G401.6 (cell line): ENCODE measurements at regions not wholly inside any gene's neighbourhood (a gene's known extent, or its start where the extent isn't known, plus 50 kb on each side); places are given as distances from the start of the nearest gene placed in this dataset.

ENCODE experiments used
- FAIRE-seq: peaks from 2 replicates; lab custom pipeline; 2012; peaks lifted over from hg19 to GRCh38; lab: Jason Lieb, UNC

DNA sequence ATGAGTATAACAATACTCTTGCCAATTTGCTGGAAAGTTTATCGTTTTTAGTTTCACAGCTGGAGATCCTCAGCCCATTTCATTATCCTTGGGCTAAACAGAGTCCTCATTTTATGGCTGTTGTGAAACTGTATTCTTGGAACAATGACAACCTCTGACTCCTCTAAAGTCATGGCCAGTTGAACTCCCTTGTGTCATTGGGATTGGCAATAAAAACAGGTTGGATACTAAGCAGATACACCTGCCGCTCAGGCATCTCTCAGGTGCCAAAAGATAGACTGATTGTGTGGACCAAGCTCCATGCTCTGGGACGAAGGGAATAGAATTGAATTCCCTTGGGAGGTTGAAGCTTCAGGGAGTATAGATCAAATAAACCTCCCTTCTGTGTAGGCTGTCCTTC is 182.2 kb downstream of the WDR11 start:
- FAIRE-seq, result no peak

DNA sequence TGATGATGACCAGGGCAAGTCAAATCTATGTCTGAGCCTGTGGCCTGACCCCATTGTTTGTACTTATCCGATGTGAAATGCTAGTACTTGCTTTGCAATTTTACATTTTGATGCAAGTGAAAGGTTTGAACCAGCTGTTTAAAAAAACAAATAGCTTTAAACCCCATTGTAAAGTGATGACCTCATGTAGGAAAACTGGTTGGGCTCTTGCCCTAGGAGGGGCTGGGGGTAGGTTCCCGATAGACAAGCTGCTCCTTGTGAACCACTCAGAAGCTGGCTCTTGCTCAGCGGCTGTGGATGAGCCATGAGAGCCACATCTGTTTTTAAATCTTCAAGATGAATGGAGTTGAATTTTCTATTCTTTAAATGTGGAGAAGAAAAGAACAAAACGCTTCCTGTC is 185.3 kb downstream of the WDR11 start:
- no peak for FAIRE-seq

DNA sequence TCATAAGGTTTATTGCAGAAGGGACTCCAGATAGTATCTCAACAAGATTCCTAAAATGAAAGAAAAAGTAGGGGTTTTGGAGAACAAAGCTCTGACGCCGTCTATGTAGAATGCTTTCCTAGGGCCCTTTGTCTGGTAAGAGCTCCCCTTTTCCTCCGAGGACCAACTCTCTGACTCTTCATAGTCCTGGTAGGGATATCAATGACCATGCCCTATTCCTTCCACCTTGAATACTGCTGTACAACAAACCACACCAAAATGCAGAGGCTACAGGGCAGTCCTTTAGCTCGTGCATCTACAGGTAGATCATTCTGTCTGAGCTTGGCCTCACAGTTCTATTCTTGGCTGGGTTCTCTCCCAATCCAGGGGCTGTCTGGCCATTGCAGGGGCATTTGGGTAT is 190.3 kb downstream of the WDR11 start:
- FAIRE-seq, result no peak

DNA sequence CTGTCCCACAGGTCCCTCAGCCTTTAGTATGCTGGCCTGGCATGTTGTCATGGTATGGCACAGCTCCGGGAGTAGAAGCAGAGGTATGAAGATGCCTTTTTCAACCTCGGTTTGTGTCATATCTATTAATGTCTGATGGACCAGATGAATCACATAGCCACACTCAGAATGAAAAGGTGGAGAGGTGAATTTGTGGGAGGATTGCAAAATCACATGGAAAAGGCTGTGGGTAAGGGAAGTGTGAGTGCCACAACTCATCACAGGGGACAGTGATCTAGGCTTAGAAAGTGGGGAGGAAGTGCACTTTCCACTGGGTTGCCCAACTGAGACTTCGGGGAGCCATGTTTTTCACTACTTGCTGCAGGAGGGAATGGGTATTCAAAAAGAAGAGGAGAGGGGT is 190.7 kb downstream of the WDR11 start:
- FAIRE-seq, result no peak

DNA sequence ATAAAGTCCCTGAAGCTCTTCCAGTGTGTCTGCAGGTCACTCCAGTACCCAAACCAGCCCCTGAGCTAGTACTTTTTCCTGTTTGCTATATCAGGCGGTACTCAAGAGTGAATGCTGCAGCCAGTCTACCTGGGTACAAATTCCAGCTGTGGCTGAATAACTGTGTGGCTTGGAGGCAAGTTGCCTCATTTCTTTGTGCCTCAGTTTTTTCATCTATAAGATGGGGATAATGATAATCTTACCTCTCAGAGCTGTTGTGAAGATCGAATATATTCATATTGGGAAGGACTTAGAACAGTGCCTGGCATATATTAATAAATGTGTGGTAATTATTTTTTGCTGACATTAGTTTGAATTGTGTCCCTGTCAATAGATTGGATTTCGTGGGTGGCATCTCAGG is 191.2 kb downstream of the WDR11 start:
- no peak for FAIRE-seq

DNA sequence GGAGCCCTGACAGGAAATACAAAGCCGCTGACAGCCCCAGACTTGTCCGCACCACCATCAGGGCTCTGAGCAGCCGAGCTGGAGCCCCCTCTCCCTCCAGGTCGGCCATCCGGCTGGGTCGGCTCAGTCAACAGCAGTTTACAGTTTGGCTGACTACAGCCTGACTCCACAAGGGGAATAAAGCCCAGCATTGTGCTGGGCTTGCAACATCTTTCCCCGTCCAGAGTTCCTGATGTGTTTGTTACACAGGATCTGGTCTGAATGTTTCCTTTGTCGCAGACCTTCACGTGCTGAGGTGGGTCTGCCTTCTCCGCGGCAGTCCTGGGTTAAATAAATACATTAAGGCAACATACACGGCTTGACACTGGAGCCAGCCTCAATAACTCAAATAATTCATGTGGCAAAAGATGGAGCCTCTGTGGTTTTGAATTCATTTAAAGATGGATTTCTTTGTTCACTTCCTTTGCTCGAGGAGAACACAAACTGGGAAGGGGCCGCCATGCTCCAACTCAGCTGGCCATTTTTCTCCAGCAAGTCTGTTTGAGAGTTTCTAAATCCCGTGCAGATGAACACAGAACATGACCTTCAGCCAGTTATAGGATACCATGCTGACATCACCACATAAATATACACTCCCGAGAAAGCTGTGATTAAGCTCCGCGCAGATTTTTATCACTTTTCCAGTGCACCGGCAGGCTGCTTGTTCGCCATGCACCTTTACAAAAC is 192.1 kb downstream of the WDR11 start:
- FAIRE-seq, result no peak

DNA sequence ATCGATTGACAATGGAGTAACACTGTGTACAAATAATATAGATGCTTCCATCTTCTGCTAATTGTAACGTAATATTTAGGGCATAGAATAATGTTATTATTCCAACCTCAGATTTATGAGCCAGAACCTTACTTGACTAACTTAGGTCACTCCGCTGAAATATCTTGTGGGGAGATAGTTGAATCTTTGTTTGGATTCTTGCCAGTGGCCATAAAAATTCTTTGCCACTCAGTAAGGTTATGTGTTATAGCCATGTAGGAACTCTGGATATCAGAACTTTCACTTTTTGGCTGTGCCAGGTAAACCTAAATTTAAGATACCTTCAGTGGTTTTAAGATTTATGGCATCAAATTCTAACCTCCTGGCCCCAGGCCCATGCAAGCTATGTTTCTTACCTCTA is 197.6 kb downstream of the WDR11 start:
- no peak for FAIRE-seq

DNA sequence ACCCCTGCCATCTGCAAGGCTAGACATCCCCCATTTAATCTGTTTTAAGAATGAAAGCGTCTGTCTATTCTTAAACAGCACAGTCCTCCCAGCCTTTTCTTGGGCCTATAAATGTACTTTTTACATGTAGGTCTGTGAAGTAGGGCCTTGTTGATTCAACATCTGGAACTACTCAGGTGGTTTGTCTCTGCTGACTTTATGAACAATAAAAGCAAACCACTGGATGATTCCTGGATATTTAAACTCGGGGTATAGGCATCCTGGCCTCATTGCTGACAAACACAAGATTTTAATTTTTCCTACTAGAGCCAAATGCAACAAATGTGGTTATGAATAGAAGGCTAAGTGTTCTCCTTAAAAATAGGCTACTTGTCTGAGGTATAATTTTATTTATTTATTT is 198.3 kb downstream of the WDR11 start:
- no peak for FAIRE-seq

DNA sequence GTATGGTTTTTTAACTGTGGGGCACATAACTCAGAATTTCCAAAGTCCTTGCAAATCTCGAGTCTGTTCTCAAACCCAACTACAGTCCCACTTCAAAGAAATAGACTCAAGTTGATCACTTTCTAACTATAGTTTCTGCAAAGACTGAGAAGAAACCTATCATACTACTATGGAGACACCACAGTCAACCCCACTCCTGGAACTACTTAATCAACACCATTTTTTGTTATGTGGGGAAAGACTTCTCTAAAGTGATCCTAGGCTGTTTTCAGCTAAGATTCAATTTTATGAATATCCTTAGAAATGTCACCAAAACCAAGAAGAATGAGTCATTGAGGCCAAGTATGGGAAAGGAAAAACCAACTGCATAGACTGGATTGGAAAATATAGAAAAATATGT is 198.8 kb downstream of the WDR11 start:
- FAIRE-seq, result no peak

DNA sequence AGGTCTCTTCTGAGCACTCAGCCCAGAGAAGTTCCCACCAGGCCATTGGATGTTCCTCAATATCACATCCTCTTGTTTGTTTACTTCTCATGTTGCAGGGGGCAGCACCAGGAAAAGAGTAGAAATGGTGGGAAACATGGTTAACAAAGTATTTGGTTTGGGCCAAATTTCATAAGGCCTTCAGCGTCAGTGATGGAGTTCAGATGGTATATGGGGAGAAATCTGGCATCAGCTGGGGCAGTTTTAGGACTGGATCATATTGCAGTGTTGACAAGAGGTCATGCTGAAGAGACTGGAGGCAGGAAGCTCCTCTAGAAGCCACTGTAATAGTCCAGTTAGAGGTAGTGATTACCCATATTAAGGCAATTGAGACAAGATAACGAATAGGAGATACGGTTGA is 200.0 kb downstream of the WDR11 start:
- FAIRE-seq, result no peak

DNA sequence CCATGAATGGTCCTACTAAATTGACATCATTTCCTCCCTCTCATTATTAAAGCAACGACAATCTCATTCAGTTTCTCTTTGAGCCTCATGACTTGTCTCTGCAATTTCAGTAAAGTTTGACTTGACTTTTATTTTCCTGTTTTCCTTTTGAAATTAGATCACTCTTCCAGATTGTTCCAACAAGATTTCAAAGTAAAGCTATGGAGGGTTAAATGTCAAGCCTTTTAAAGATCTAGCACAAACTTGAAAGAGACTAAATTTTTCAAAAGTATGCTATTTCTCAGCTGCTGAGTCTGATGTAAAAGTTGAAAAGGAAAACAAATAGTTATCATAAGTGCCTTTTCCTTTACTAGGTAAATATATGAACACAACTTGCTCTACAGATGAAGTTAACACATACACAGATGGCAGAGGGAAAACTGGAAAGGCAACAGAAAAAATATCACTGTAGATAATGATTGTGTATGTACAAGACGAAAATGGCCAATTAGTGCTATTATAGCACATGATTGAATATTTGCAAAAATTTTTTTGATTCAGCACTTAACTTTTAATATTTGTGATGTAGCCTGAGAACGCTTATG is 200.6 kb downstream of the WDR11 start:
- FAIRE-seq, result no peak

DNA sequence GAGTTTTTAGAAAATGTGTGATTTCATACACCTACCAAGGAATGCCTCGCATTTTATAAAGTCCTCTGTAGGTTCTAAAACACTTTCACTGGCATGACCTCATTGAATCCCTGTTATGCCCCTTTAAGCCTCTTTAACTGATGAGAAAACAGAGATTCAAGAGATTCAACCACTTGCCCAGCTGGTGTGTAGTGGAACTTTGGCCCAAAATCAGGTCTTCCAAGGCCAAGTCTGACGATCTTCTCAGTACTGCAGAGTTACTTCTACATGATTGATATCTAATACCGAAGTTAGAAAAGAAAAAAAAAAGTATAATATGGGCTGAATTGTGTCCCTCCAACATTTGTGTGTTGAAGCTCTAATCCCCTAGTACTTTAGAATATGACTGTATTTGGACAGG is 202.0 kb downstream of the WDR11 start:
- FAIRE-seq, result no peak

DNA sequence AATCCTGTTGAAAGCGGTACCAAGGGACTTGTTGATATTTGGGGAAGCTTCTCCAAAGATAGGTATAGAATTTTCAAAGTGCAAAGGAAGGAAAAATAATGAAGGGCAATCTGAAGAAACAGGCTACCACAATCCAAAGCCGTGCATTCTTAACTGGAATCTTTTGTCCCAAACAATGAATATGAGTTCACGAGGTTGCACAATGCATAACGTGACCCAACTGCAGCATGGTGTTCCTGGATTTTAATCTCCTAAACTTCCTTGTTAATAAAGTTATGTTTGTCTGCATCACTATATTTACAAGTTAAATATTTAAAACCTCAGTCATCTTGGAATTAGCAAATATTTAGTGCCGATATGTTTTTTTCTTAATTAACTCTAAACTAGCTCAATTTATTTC is 203.7 kb downstream of the WDR11 start:
- no peak for FAIRE-seq

DNA sequence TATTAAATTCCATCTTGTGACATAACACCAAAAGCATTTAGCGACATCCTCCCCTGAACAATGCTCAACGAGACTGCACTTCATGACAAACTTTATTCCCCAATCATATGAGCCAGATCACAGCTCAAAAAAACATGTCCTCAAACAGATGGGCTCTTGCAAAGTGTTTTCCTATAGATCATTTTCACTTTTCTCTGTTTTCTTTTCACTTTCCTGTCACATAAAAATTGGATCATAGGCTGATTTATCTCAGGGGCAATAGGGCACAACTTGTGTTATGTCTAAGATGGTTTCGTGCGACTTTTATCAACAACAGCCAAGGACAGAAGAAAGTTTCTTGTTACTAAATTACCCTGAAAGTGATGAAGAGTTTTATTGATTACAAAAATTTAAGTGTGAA is 206.1 kb downstream of the WDR11 start:
- FAIRE-seq, result no peak

DNA sequence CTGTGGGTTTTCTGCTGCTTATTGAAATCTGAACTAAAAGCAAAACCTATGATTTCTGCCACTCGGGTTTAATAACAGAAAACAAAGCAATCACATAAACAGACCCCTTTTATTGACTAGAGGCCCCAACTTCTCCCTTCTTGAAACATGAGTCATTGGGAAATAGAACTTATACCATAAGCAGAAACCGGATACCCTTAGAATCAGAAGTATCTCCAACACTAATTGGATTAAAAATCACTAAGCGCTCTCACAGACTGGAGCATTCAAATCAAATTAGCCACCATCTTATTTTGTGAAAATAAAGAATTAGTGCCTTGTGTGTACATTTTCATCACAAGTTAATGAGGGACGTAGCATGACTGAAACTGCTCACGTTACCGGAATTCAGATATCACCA is 206.9 kb downstream of the WDR11 start:
- no peak for FAIRE-seq

DNA sequence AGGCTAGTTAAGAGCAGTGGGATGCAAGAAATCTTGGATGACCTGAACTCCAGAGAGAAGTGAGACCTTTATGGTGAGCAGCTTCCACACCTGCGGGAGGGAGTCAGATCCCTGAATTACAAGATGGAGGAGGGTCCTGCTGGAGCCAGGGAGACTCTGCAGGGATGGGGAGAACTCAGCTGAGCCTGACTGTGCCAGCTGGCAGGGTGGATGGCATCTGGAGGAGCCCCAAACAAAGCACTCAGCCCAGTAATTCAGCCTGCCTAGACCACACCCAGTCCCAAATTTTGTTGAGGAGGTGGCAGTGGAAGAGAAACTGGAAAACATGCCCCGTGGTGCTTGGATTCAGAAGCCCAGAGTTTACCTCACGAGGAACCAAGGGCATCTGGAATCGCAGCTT is 208.2 kb downstream of the WDR11 start:
- FAIRE-seq, result no peak

DNA sequence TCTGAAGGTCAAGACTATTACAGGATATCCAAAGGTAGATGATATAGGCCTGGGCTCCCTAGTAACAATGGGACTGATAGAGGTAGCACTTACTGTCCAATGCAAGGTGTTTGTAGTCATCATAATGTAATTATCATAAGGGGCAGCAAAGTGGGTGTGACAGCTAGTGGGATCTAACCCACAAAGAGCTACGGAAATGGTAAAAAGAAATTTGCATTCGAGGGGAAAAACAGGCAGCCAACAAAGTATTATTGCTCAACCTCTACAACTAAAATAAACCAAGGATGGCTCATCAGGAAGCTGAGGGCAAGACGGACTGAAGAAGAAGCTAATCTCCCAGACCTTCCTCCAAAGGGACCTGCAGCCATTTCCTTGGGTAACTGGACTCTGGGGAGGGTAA is 211.0 kb downstream of the WDR11 start:
- no peak for FAIRE-seq

DNA sequence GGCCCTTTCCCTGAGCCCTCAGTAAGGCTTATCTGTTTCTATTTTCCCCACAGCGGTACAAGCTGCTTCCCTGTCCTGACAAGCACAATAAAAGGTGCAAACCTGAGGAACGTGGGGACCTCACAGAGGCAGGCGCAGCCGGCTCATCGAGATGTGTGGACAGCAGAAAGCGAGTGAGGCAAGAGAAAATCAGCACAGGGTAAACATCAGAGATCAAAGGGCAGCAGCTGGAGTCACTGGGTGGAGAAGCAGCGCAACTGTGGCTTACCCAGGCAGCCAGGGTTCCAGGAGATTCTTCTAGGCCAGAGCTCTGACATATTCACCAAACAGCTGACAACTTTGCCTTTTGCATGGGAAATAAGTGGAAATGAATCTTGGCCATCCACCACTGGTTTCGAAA is 212.6 kb downstream of the WDR11 start:
- FAIRE-seq, result no peak

DNA sequence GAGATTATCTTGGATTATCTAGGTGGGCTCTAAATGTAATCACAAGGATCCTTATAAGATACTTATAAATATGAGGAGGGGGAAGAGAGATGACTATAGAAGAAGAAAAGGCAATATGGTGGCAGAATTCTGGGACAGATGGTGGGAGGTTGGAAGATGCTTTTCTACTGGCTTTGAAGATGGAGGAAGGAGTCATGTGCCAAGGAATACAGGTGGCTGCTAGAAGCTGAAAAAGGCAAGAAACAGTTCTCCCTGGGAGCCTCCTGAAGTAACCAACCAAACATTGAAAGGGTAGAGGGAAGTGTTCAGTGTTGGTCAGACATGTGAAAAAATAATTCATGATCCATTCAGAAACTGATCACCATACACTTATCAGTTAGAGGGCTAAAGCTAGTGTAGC is 213.3 kb downstream of the WDR11 start:
- FAIRE-seq, result no peak

DNA sequence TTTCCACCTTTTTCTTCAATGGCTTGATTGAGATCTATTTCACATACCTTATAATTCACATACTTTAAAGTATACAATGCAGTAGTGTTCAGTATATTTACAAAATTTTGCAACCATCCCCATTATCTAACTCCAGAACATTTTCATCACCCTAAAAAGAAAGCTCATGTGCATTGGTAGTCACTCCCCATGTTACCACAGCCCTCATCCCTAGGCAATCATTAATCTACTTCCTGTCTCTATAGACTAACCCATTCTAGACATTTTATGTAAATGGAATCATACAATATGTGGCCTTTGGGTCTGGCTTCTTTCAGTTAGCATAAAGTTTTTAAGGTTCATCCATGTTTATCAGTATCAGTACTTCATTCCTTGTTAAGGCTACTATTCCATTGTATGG is 214.2 kb downstream of the WDR11 start:
- FAIRE-seq, result no peak

DNA sequence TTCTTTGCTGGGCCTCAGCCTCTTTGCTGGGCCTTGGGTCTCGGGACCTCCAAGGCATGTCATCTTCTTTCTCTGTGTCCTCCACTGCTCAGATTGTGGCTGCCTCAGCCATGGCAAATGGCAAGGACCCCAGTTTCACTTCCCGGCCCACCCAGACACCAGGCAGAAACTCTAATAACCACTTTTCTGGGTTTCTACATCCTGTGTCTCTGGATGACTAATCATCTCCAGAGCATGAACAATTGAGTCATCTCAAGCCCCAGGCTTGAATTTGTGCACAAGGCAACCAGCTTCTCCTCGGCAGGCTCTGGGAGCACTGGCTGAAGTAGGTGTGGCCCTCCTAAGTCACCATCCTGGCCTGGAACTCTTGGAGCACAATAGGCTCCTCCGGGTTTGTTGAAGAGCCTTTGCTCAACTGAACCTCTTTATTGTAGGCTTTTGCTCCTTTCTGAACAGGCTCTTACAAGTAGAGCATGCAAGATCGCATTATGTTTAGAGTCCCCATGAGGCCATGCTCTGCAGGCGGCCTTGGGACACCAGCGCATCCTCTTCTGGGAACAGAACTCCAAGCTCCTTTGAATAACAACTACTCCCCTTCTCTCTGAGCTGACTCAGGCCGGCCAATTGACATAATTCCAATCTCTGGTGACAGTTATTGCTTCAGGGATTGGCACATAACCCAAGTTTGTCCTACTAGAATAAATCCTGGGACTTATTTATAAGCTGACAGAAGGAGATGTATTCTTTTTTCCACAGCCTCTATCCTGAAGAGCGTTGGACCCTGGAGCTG is 218.1 kb downstream of the WDR11 start:
- no peak for FAIRE-seq

DNA sequence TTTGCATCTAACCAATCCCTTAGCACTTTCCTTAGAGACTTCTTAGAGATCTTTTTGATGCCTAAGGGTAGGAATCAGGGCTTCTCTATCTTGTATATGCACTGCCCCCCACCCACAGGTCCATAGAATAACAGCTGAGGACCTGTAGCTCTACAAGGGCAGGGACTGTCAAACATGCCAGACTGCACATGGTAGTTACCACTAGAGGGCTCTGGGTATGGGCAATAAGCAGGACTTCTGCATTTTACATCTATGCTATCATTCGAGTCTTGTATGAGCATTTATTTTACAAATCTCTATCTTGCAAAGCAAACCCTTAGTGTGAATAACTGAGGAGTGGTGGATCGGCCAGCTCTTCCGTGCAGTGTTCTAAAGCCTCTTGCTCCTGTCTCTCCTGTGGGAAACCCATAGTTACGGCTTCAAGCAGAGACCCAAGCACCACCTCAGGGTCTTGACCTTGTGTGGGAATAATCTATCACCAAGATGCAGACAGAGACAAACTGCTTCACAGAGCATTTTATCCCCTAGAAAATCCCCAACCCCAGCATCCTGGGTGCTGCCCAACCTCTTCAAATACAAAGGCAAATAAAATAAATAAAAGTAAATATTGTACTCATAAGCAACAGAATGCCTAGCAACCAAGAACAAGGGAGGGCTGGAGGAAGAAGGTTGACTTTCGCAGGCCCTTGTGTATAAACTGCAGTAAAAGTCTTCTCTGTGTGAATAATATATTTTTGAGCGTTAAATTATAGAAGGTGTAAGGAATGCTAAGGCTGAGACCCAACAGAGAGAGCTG is 219.3 kb downstream of the WDR11 start:
- no peak for FAIRE-seq

DNA sequence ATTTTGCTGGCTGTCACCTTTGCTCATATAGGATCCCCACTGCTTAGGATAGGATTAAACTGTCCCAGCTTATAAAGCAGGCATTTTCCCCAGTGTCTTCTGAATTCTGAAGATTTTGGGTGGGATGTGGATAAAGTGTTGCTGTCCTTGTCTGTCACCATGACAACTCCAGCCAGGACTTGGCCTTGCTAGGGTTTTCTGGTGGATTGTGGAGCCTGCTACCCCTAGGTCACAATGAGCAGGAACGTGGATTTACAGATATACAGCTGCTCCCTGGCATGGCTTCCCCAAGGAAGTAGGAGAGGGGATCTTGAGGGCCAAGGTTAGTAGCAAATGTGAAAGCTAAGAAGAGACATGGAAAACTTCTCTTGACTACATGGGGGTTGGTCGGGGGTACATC is 220.7 kb downstream of the WDR11 start:
- FAIRE-seq, result no peak
